ENCODE measurements at regions not wholly inside any gene's neighbourhood (a gene's known extent, or its start where the extent isn't known, plus 50 kb on each side); places are given as distances from the start of the nearest gene placed in this dataset.

- Mint-ChIP-seq H3K27me3 (ENCODE audit: low read depth) (no peaks in the 10 kb centered on the region), H3K36me3 (no peaks in the 10 kb centered on the region), H3K4me3 (no peak overlapping the region), H3K27ac (no peak overlapping the region), H3K4me1 (no peaks in the 10 kb centered on the region), H3K9me3 (peaks cover 13% of the 10 kb centered on the region)
- no peak for TF ChIP-seq NFATC4 (CRISPR knock-in tag; IDR thresholded peaks at IDR 0.05)
- no peak for TF ChIP-seq JAZF1 (CRISPR knock-in tag; IDR thresholded peaks at IDR 0.05)
- no peak for TF ChIP-seq CTCF (IDR thresholded peaks at IDR 0.05)
- TF ChIP-seq ETV6 (CRISPR knock-in tag; IDR thresholded peaks at IDR 0.05): no peak
- TF ChIP-seq HMGXB4 (CRISPR knock-in tag; IDR thresholded peaks at IDR 0.05): no peak
- no peak for TF ChIP-seq STAT6 (CRISPR knock-in tag; conservative IDR thresholded peaks at IDR 0.05; ENCODE audit: low read depth)
- no peak for TF ChIP-seq ZNF423 (CRISPR knock-in tag; IDR thresholded peaks at IDR 0.05)
- TF ChIP-seq PRRX2 (CRISPR knock-in tag; IDR thresholded peaks at IDR 0.05): no peak
- no peak for TF ChIP-seq SP1 (CRISPR knock-in tag; conservative IDR thresholded peaks at IDR 0.05)
- TF ChIP-seq CDX4 (CRISPR knock-in tag; IDR thresholded peaks at IDR 0.05; ENCODE audit: borderline replicate concordance): no peak
- TF ChIP-seq GRHL2 (CRISPR knock-in tag; IDR thresholded peaks at IDR 0.05; ENCODE audit: insufficient replicate concordance, severe bottlenecking): no peak
- no peak for TF ChIP-seq ZNF532 (CRISPR knock-in tag; IDR thresholded peaks at IDR 0.05; ENCODE audit: borderline replicate concordance)
- TF ChIP-seq ATF2 (CRISPR knock-in tag; IDR thresholded peaks at IDR 0.05; ENCODE audit: borderline replicate concordance, low read depth): no peak
- no peak for TF ChIP-seq HMGA2 (CRISPR knock-in tag; IDR thresholded peaks at IDR 0.05)
- TF ChIP-seq SMAD3 (CRISPR knock-in tag; IDR thresholded peaks at IDR 0.05; ENCODE audit: borderline replicate concordance): no peak
- TF ChIP-seq MXD4 (CRISPR knock-in tag; IDR thresholded peaks at IDR 0.05; ENCODE audit: borderline replicate concordance): no peak
- TF ChIP-seq FOXJ3 (CRISPR knock-in tag; IDR thresholded peaks at IDR 0.05; ENCODE audit: borderline replicate concordance): no peak
- no peak for ATAC-seq
- ChIA-PET CTCF (no interaction called here), POLR2A (no interaction called here)
- no peak for DNase-seq (ENCODE audit: low spot score)
Observed at GRCh38 chr2:107729440-107729839, 97.3 kb upstream of the RGPD4 start.
